Neuronal stem cell (in vitro differentiated cells): ENCODE measurements at regions not wholly inside any gene's neighbourhood (a gene's known extent, or its start where the extent isn't known, plus 50 kb on each side); places are given as distances from the start of the nearest gene placed in this dataset.

Experiments
- DNase-seq: peaks from one replicate; pipeline ENCODE4 v3.0.0-alpha.2; 2013; ENCODE audit warnings: low spot score
- H2AFZ ChIP-seq: one replicate; pipeline ENCODE4 v1.6.1; 2013; ENCODE audit warnings: mild to moderate bottlenecking, low read length, inconsistent platforms
- H2AK5ac ChIP-seq: 2 replicates; pipeline ENCODE4 v1.6.1; 2013; ENCODE audit warnings: low read depth, mild to moderate bottlenecking, inconsistent platforms, low read length, moderate library complexity, mixed read lengths
- H2BK120ac ChIP-seq: 2 replicates; pipeline ENCODE4 v1.6.1; 2013; ENCODE audit warnings: low read depth, mild to moderate bottlenecking, inconsistent platforms, low read length, moderate library complexity, mixed read lengths
- H2BK12ac ChIP-seq: one replicate; pipeline ENCODE4 v1.6.1; 2013; ENCODE audit warnings: low read length, inconsistent platforms
- H2BK15ac ChIP-seq: 2 replicates; pipeline ENCODE4 v1.6.1; 2013; ENCODE audit warnings: mild to moderate bottlenecking, low read length, inconsistent platforms, mixed read lengths
- H2BK5ac ChIP-seq: one replicate; pipeline ENCODE4 v1.6.1; 2013; ENCODE audit warnings: inconsistent platforms, mild to moderate bottlenecking, low read length, moderate library complexity
- H3K14ac ChIP-seq: one replicate; pipeline ENCODE4 v1.6.1; 2013; ENCODE audit warnings: low read length, inconsistent platforms
- H3K18ac ChIP-seq: 2 replicates; pipeline ENCODE4 v1.6.1; 2013; ENCODE audit warnings: low read length, inconsistent platforms
- H3K23ac ChIP-seq: 2 replicates; pipeline ENCODE4 v1.6.1; 2013; ENCODE audit warnings: low read depth, mild to moderate bottlenecking, mixed read lengths, low read length, inconsistent platforms; ENCODE audit not compliant: poor library complexity
- H3K27ac ChIP-seq: replicated peaks from 3 replicates; pipeline ENCODE4 v1.5.1; 2013; ENCODE audit warnings: low read length, inconsistent platforms
- H3K27me3 ChIP-seq, 3 experiments: 2 replicates each; pipeline ENCODE4 v1.6.1; 2013; ENCODE audit warnings: low read length in 3 of 3, mild to moderate bottlenecking in 2 of 3, inconsistent platforms in 1 of 3, low read depth in 1 of 3, mixed read lengths in 1 of 3, moderate library complexity in 1 of 3; ENCODE audit not compliant: control insufficient read depth in 3 of 3, insufficient read depth in 3 of 3
- H3K36me3 ChIP-seq, 2 donors: replicated peaks in 1 of 2; 2 replicates each; pipeline ENCODE4 v1.6.1; 2013; ENCODE audit warnings: low read length in 2 of 2; ENCODE audit not compliant: control insufficient read depth in 2 of 2, insufficient read depth in 2 of 2
- H3K4ac ChIP-seq: 2 replicates; pipeline ENCODE4 v1.6.1; 2013; ENCODE audit warnings: inconsistent platforms, mild to moderate bottlenecking, low read length, moderate library complexity
- H3K4me1 ChIP-seq, 2 donors: 1 replicate in 1 of 2; 2 replicates in 1 of 2; pipeline ENCODE4 v1.6.1; 2013; ENCODE audit warnings: low read length in 2 of 2, low read depth in 1 of 2; ENCODE audit not compliant: control insufficient read depth in 2 of 2, insufficient read depth in 1 of 2
- H3K4me2 ChIP-seq: one replicate; pipeline ENCODE4 v1.6.1; 2013; ENCODE audit warnings: mild to moderate bottlenecking, low read length, inconsistent platforms; ENCODE audit not compliant: insufficient read depth, poor library complexity, severe bottlenecking
- H3K4me3 ChIP-seq, 2 donors: 2 replicates each; pipeline ENCODE4 v1.5.1; 2013; ENCODE audit warnings: low read length in 2 of 2, mild to moderate bottlenecking in 2 of 2, inconsistent platforms in 1 of 2, moderate library complexity in 1 of 2
- H3K79me1 ChIP-seq: one replicate; pipeline ENCODE4 v1.6.1; 2013; ENCODE audit warnings: low read depth, mild to moderate bottlenecking, inconsistent platforms, low read length, moderate library complexity
- H3K9ac ChIP-seq: one replicate; pipeline ENCODE4 v1.6.1; 2013; ENCODE audit warnings: mild to moderate bottlenecking, low read depth, low read length, inconsistent platforms; ENCODE audit not compliant: poor library complexity
- H3K9me3 ChIP-seq, 2 donors: replicated peaks in 1 of 2; 2 replicates each; pipeline versions ENCODE3 to v1.6.1; 2013; ENCODE audit warnings: low read length in 2 of 2, mild to moderate bottlenecking in 2 of 2, inconsistent platforms in 1 of 2, low read depth in 1 of 2, mixed read lengths in 1 of 2, moderate library complexity in 1 of 2; ENCODE audit not compliant: control insufficient read depth in 2 of 2, insufficient read depth in 1 of 2
- H4K8ac ChIP-seq: one replicate; pipeline ENCODE4 v1.6.1; 2013; ENCODE audit warnings: low read depth, mild to moderate bottlenecking, inconsistent platforms, low read length, moderate library complexity
- H4K91ac ChIP-seq: one replicate; pipeline ENCODE4 v1.6.1; 2013; ENCODE audit warnings: low read length, low read depth, mild to moderate bottlenecking, inconsistent platforms; ENCODE audit not compliant: poor library complexity
- WGBS, 2 donors: extraction: QIAGEN DNeasy Blood & Tissue Kit; methylation state at CpG; one replicate each; pipeline ENCODE4 v1.1.7; 2013; ENCODE audit warnings: missing lambda C conversion rate in 2 of 2, mixed read lengths in 1 of 2; ENCODE audit not compliant: insufficient read length in 2 of 2, insufficient replicate concordance in 1 of 2; ENCODE audit errors: extremely low coverage in 2 of 2; 5-methylcytosine and 5-hydroxymethylcytosine counted together

GRCh38 chr17:14940108-14940937 lies 324.8 kb downstream of the PMP22 start:
- Histone ChIP-seq H3K9me3 (peaks cover 0 to 8% of the 10 kb centered on the region in 2 donors), H3K4me3 (no peak overlapping the region), H2BK15ac (no peak overlapping the region), H2AFZ (no peak overlapping the region), H3K79me1 (no peaks in the 10 kb centered on the region), H4K8ac (no peak overlapping the region), H2BK5ac (no peak overlapping the region), H2AK5ac (no peak overlapping the region), H3K4ac (no peak overlapping the region), H3K4me1 (peaks cover 9 to 10% of the 10 kb centered on the region in 2 donors), H3K36me3 (no peaks in the 10 kb centered on the region), H3K9ac (no peak overlapping the region), H3K14ac (no peak overlapping the region), H2BK12ac (no peak overlapping the region), H3K27ac (no peak overlapping the region), H2BK120ac (no peak overlapping the region), H4K91ac (no peak overlapping the region), H3K18ac (no peak overlapping the region), H3K27me3 (no peaks in the 10 kb centered on the region), H3K4me2 (no peak overlapping the region), H3K23ac (no peak overlapping the region)
- no peak for DNase-seq
- WGBS, 2 donors, result no CpG with 5 or more reads among the region's 4 CpGs

GRCh38 chr17:14935845-14936485 lies 329.2 kb downstream of the PMP22 start:
- no peak overlapping the region for H2BK15ac ChIP-seq
- H3K79me1 ChIP-seq, result no peaks in the 10 kb centered on the region
- no peak overlapping the region for H4K8ac ChIP-seq
- no CpG with 5 or more reads among the region's 2 CpGs for WGBS, 2 donors
- no peak overlapping the region for H2BK12ac ChIP-seq
- H2AK5ac ChIP-seq, result no peak overlapping the region
- H4K91ac ChIP-seq, result no peak overlapping the region
- no peak overlapping the region for H3K4me2 ChIP-seq
- no peak overlapping the region for H3K9ac ChIP-seq
- no peak for DNase-seq
- H3K4ac ChIP-seq, result no peak overlapping the region
- no peaks in the 10 kb centered on the region for H3K36me3 ChIP-seq
- H2BK5ac ChIP-seq, result no peak overlapping the region
- no peaks in the 10 kb centered on the region for H3K27me3 ChIP-seq
- H3K27ac ChIP-seq, result no peak overlapping the region
- H3K9me3 ChIP-seq, result peaks cover 3 to 16% of the 10 kb centered on the region in 2 donors
- H3K4me3 ChIP-seq, result no peak overlapping the region
- H2AFZ ChIP-seq, result no peak overlapping the region
- H3K18ac ChIP-seq, result no peak overlapping the region
- H3K4me1 ChIP-seq, result peaks cover 7 to 10% of the 10 kb centered on the region in 2 donors
- no peak overlapping the region for H3K14ac ChIP-seq
- no peak overlapping the region for H3K23ac ChIP-seq
- H2BK120ac ChIP-seq, result no peak overlapping the region

- WGBS, 2 donors, result no CpG with 5 or more reads among the region's 7 CpGs
- H3K27ac ChIP-seq, result no peak overlapping the region
- H3K18ac ChIP-seq, result no peak overlapping the region
Observed at GRCh38 chr17:14935139-14935841, 329.8 kb downstream of the PMP22 start.

GRCh38 chr17:14933676-14934075 lies 331.4 kb downstream of the PMP22 start:
- no peak overlapping the region for H2BK12ac ChIP-seq
- no peak overlapping the region for H3K4ac ChIP-seq
- H3K18ac ChIP-seq, result no peak overlapping the region
- H3K36me3 ChIP-seq, result no peaks in the 10 kb centered on the region
- H3K27me3 ChIP-seq, result no peaks in the 10 kb centered on the region
- H3K27ac ChIP-seq, result no peak overlapping the region
- H2BK5ac ChIP-seq, result no peak overlapping the region
- peaks cover 3 to 12% of the 10 kb centered on the region in 2 donors for H3K9me3 ChIP-seq
- no peak overlapping the region for H4K91ac ChIP-seq
- H2BK120ac ChIP-seq, result no peak overlapping the region
- H3K9ac ChIP-seq, result no peak overlapping the region
- H2AK5ac ChIP-seq, result no peak overlapping the region
- H3K23ac ChIP-seq, result no peak overlapping the region
- no peak overlapping the region for H2BK15ac ChIP-seq
- peaks cover 5 to 10% of the 10 kb centered on the region in 2 donors for H3K4me1 ChIP-seq
- no peaks in the 10 kb centered on the region for H3K79me1 ChIP-seq
- no peak overlapping the region for H3K4me3 ChIP-seq
- H3K14ac ChIP-seq, result no peak overlapping the region
- H2AFZ ChIP-seq, result no peak overlapping the region
- WGBS, 2 donors, result no CpG with 5 or more reads among the region's 4 CpGs
- DNase-seq, result no peak
- no peak overlapping the region for H3K4me2 ChIP-seq
- no peak overlapping the region for H4K8ac ChIP-seq

More at GRCh38 chr17:14935139-14935841, 329.8 kb downstream of the PMP22 start:
- Histone ChIP-seq H3K9me3 (peaks cover 3 to 12% of the 10 kb centered on the region in 2 donors), H4K91ac (no peak overlapping the region), H3K27me3 (no peaks in the 10 kb centered on the region), H3K4ac (no peak overlapping the region), H4K8ac (no peak overlapping the region), H3K23ac (no peak overlapping the region), H3K79me1 (no peaks in the 10 kb centered on the region), H2BK12ac (no peak overlapping the region), H3K14ac (no peak overlapping the region), H3K4me2 (no peak overlapping the region), H3K4me1 (peaks cover 7 to 10% of the 10 kb centered on the region in 2 donors), H2AFZ (no peak overlapping the region), H2AK5ac (no peak overlapping the region), H3K9ac (no peak overlapping the region), H2BK15ac (no peak overlapping the region), H2BK5ac (no peak overlapping the region), H3K36me3 (no peaks in the 10 kb centered on the region), H3K4me3 (no peak overlapping the region), H2BK120ac (no peak overlapping the region)
- DNase-seq, result no peak
